ENCODE measurements at regions not wholly inside any gene's neighbourhood (a gene's known extent, or its start where the extent isn't known, plus 50 kb on each side); places are given as distances from the start of the nearest gene placed in this dataset.
"Not testable (repeated sequence)": the region's sequence is repeated elsewhere in the genome, so short reads cannot be mapped to it uniquely, and the experiment has no call there.

GRCh38 chr6:30814146-30815040, 69.9 kb upstream of the DDR1 start:
- ATAC-seq (ENCODE audit: insufficient number of reproducible peaks, low FRiP score, low read depth), result peak; percentile 44
- TF ChIP-seq CTCF (IDR thresholded peaks at IDR 0.05), result no peak
- peak overlapping the region in 1 of 2 donors; percentile 63 for H3K27ac ChIP-seq
- H3K4me3 ChIP-seq, result no peak overlapping the region
- H3K9me3 ChIP-seq, result no peaks in the 10 kb centered on the region
- no peaks in the 10 kb centered on the region for H3K27me3 ChIP-seq (replicated peaks; ENCODE audit: insufficient read depth)
- DNase-seq (ENCODE audit: low spot score), result peak; percentile 16
- H3K4me1 ChIP-seq (ENCODE audit: control insufficient read depth in 1 of 2, low read depth in 2 of 2), result peaks cover 18 to 22% of the 10 kb centered on the region in 2 donors
- H3K36me3 ChIP-seq, result no peaks in the 10 kb centered on the region

GRCh38 chr6:30813631-30814145, 69.3 kb upstream of the IER3 start:
- no peak overlapping the region for H3K4me3 ChIP-seq
- peak overlapping the region; percentile 8 to 63 for H3K27ac ChIP-seq
- TF ChIP-seq CTCF (IDR thresholded peaks at IDR 0.05), result no peak
- H3K27me3 ChIP-seq (replicated peaks; ENCODE audit: insufficient read depth), result no peaks in the 10 kb centered on the region
- H3K4me1 ChIP-seq (ENCODE audit: control insufficient read depth in 1 of 2, low read depth in 2 of 2), result peaks cover 18 to 22% of the 10 kb centered on the region in 2 donors
- no peaks in the 10 kb centered on the region for H3K9me3 ChIP-seq
- no peaks in the 10 kb centered on the region for H3K36me3 ChIP-seq
- DNase-seq (ENCODE audit: low spot score), result no peak
- no peak for ATAC-seq (ENCODE audit: insufficient number of reproducible peaks, low FRiP score, low read depth)

- no peak for TF ChIP-seq CTCF (IDR thresholded peaks at IDR 0.05)
- Histone ChIP-seq H3K27ac (no peak overlapping the region), H3K36me3 (no peaks in the 10 kb centered on the region), H3K4me1 (ENCODE audit: control insufficient read depth in 1 of 2, low read depth in 2 of 2) (peaks cover 18 to 22% of the 10 kb centered on the region in 2 donors), H3K4me3 (no peak overlapping the region), H3K9me3 (no peaks in the 10 kb centered on the region), H3K27me3 (replicated peaks; ENCODE audit: insufficient read depth) (no peaks in the 10 kb centered on the region)
- no peak for DNase-seq (ENCODE audit: low spot score)
- no peak for ATAC-seq (ENCODE audit: insufficient number of reproducible peaks, low FRiP score, low read depth)
Observed at GRCh38 chr6:30810813-30811339, 66.5 kb upstream of the IER3 start.

GRCh38 chr6:30807566-30807965, 63.2 kb upstream of the IER3 start:
- H3K4me3 ChIP-seq; H3K36me3 ChIP-seq; DNase-seq (ENCODE audit: low spot score); ATAC-seq (ENCODE audit: insufficient number of reproducible peaks, low FRiP score, low read depth); H3K9me3 ChIP-seq; H3K4me1 ChIP-seq (ENCODE audit: control insufficient read depth in 1 of 2, low read depth in 2 of 2); H3K27me3 ChIP-seq (replicated peaks; ENCODE audit: insufficient read depth); H3K27ac ChIP-seq: not testable (repeated sequence)

GRCh38 chr6:30806581-30807183, 62.3 kb upstream of the IER3 start:
- H3K36me3 ChIP-seq, result no peaks in the 10 kb centered on the region
- TF ChIP-seq CTCF (IDR thresholded peaks at IDR 0.05), result no peak
- no peaks in the 10 kb centered on the region for H3K27me3 ChIP-seq (replicated peaks; ENCODE audit: insufficient read depth)
- ATAC-seq (ENCODE audit: insufficient number of reproducible peaks, low FRiP score, low read depth) (no peak), DNase-seq (ENCODE audit: low spot score) (no peak)
- no peaks in the 10 kb centered on the region for H3K9me3 ChIP-seq
- peaks cover 0 to 4% of the 10 kb centered on the region in 2 donors for H3K4me1 ChIP-seq (ENCODE audit: control insufficient read depth in 1 of 2, low read depth in 2 of 2)
- H3K27ac ChIP-seq, result no peak overlapping the region
- no peak overlapping the region for H3K4me3 ChIP-seq
